ENCODE measurements at regions not wholly inside any gene's neighbourhood (a gene's known extent, or its start where the extent isn't known, plus 50 kb on each side); places are given as distances from the start of the nearest gene placed in this dataset.

DNA sequence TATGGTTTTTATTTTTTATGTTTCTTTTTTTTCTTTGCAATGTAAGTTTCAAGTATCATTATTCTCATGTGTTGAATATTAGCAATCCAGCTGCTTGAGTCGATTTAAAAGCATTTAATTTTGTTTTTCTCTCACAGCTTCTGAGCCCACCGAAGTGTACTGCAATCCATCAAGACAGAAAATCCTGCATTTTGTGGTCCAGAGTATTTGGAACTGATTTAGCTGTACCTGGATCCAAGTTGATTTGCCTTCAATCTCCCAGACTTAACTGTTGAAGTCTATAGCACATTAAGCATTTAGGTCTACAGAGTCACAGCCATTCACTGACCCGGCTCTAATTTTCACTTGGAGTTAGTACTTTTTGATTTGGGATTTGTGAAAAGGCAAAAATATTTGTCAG, 622.9 kb upstream of the ADAMTS5 start:
- Histone ChIP-seq H3K27ac (ENCODE audit: low read length) (no peak overlapping the region), H3K36me3 (ENCODE audit: control insufficient read depth, insufficient read depth, low read length) (no peaks in the 10 kb centered on the region), H3K4me3 (ENCODE audit: low read depth in 2 of 2, low read length in 2 of 2) (no peak overlapping the region), H3K27me3 (ENCODE audit: control insufficient read depth, insufficient read depth, low read length) (no peaks in the 10 kb centered on the region), H3K9me3 (ENCODE audit: control insufficient read depth, insufficient read depth, low read depth, low read length) (no peaks in the 10 kb centered on the region), H3K4me1 (ENCODE audit: control insufficient read depth, insufficient read depth, low read length) (no peaks in the 10 kb centered on the region)
- no TSS peak for BruUV-seq (replicated peaks)
- TF ChIP-seq SIN3A (IDR thresholded peaks at IDR 0.05; ENCODE audit: borderline replicate concordance, insufficient read depth, low read depth, low read length) (no peak), TCF7L2 (IDR thresholded peaks at IDR 0.05; ENCODE audit: low read depth, low read length) (no peak), POLR2AphosphoS5 (IDR thresholded peaks at IDR 0.05; ENCODE audit: low read depth, low read length) (no peak)
- TF ChIP-seq, protein P1, sequence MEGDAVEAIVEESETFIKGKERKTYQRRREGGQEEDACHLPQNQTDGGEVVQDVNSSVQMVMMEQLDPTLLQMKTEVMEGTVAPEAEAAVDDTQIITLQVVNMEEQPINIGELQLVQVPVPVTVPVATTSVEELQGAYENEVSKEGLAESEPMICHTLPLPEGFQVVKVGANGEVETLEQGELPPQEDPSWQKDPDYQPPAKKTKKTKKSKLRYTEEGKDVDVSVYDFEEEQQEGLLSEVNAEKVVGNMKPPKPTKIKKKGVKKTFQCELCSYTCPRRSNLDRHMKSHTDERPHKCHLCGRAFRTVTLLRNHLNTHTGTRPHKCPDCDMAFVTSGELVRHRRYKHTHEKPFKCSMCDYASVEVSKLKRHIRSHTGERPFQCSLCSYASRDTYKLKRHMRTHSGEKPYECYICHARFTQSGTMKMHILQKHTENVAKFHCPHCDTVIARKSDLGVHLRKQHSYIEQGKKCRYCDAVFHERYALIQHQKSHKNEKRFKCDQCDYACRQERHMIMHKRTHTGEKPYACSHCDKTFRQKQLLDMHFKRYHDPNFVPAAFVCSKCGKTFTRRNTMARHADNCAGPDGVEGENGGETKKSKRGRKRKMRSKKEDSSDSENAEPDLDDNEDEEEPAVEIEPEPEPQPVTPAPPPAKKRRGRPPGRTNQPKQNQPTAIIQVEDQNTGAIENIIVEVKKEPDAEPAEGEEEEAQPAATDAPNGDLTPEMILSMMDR (IDR thresholded peaks at IDR 0.05): no peak
- TF ChIP-seq, protein P2, sequence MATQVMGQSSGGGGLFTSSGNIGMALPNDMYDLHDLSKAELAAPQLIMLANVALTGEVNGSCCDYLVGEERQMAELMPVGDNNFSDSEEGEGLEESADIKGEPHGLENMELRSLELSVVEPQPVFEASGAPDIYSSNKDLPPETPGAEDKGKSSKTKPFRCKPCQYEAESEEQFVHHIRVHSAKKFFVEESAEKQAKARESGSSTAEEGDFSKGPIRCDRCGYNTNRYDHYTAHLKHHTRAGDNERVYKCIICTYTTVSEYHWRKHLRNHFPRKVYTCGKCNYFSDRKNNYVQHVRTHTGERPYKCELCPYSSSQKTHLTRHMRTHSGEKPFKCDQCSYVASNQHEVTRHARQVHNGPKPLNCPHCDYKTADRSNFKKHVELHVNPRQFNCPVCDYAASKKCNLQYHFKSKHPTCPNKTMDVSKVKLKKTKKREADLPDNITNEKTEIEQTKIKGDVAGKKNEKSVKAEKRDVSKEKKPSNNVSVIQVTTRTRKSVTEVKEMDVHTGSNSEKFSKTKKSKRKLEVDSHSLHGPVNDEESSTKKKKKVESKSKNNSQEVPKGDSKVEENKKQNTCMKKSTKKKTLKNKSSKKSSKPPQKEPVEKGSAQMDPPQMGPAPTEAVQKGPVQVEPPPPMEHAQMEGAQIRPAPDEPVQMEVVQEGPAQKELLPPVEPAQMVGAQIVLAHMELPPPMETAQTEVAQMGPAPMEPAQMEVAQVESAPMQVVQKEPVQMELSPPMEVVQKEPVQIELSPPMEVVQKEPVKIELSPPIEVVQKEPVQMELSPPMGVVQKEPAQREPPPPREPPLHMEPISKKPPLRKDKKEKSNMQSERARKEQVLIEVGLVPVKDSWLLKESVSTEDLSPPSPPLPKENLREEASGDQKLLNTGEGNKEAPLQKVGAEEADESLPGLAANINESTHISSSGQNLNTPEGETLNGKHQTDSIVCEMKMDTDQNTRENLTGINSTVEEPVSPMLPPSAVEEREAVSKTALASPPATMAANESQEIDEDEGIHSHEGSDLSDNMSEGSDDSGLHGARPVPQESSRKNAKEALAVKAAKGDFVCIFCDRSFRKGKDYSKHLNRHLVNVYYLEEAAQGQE (IDR thresholded peaks at IDR 0.05; ENCODE audit: insufficient read depth in 1 of 2, low read depth in 2 of 2, low read length in 1 of 2): no peak
- ATAC-seq (no peak), DNase-seq (ENCODE audit: low read depth, low spot score) (no peak)
- POLR2A ChIA-PET: no interaction called here
- intact Hi-C loops (cut with micrococcal nuclease; ENCODE audit: unreplicated experiment): no loop called here
- in situ Hi-C loops (cut with HindIII; ENCODE audit: low pct_unique_long_range_greater_than_20kb, low sequenced_read_pairs): no loop called here
- CTCF ChIA-PET: no interaction called here

DNA sequence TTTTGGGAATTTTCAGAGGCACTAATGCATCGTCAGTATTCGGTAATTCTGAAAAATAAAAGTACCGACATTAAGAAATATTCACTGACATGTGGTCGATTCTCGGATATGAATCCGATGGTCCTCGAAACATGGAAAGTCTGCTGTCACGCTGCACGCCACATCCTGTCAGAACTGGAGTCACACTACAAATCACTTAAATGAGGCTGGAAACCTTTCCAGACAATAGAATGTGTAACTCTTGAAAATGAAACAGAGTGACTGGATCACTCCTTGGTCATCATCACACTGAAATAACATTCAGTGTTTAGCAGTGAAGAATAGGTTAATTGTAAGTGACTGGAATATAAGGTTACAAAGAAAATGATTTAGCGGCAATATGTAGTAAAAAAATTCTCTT, 620.1 kb upstream of the ADAMTS5 start:
- ATAC-seq (no peak), DNase-seq (ENCODE audit: low read depth, low spot score) (no peak)
- TF ChIP-seq SIN3A (IDR thresholded peaks at IDR 0.05; ENCODE audit: borderline replicate concordance, insufficient read depth, low read depth, low read length) (no peak), TCF7L2 (IDR thresholded peaks at IDR 0.05; ENCODE audit: low read depth, low read length) (no peak), POLR2AphosphoS5 (IDR thresholded peaks at IDR 0.05; ENCODE audit: low read depth, low read length) (no peak)
- TF ChIP-seq, protein P1 (IDR thresholded peaks at IDR 0.05): no peak
- TF ChIP-seq, protein P2 (IDR thresholded peaks at IDR 0.05; ENCODE audit: insufficient read depth in 1 of 2, low read depth in 2 of 2, low read length in 1 of 2): no peak
- BruUV-seq (replicated peaks): no TSS peak
- Histone ChIP-seq H3K27me3 (ENCODE audit: control insufficient read depth, insufficient read depth, low read length) (no peaks in the 10 kb centered on the region), H3K4me3 (ENCODE audit: low read depth in 2 of 2, low read length in 2 of 2) (no peak overlapping the region), H3K36me3 (ENCODE audit: control insufficient read depth, insufficient read depth, low read length) (no peaks in the 10 kb centered on the region), H3K4me1 (ENCODE audit: control insufficient read depth, insufficient read depth, low read length) (no peaks in the 10 kb centered on the region), H3K9me3 (ENCODE audit: control insufficient read depth, insufficient read depth, low read depth, low read length) (no peaks in the 10 kb centered on the region), H3K27ac (ENCODE audit: low read length) (no peak overlapping the region)
- POLR2A ChIA-PET: no interaction called here
- in situ Hi-C loops (cut with HindIII; ENCODE audit: low pct_unique_long_range_greater_than_20kb, low sequenced_read_pairs) (no loop called here), intact Hi-C loops (cut with micrococcal nuclease; ENCODE audit: unreplicated experiment) (no loop called here)
- CTCF ChIA-PET: no interaction called here
